ENCODE measurements at regions not wholly inside any gene's neighbourhood (a gene's known extent, or its start where the extent isn't known, plus 50 kb on each side); places are given as distances from the start of the nearest gene placed in this dataset.

GRCh38 chr4:153090670-153091385, 113.4 kb upstream of the TRIM2 start:
- H3K23ac ChIP-seq (ENCODE audit: low read length): no peak overlapping the region
- no peak overlapping the region for H4K12ac ChIP-seq (ENCODE audit: low read depth, low read length)
- H3K4ac ChIP-seq (ENCODE audit: low read depth, low read length): no peak overlapping the region
- H3K18ac ChIP-seq (ENCODE audit: low read length): no peak overlapping the region
- peaks cover 1% of the 10 kb centered on the region for H3K9me3 ChIP-seq (ENCODE audit: insufficient read depth, low read depth, low read length)
- H2AFZ ChIP-seq (ENCODE audit: insufficient read depth, low read length, poor library complexity): no peak overlapping the region
- no peak overlapping the region for H2BK5ac ChIP-seq (ENCODE audit: low read depth, low read length, poor library complexity)
- no CpG with 5 or more reads among the region's 6 CpGs for WGBS (ENCODE audit: extremely low coverage, insufficient coverage, insufficient read length)
- no peaks in the 10 kb centered on the region for H3K27me3 ChIP-seq (ENCODE audit: insufficient read depth, low read length)
- no peak overlapping the region for H2AK5ac ChIP-seq (ENCODE audit: low read length)
- no peak overlapping the region for H4K8ac ChIP-seq (ENCODE audit: low read depth, low read length)
- H2BK12ac ChIP-seq (ENCODE audit: low read length): no peak overlapping the region
- no peak overlapping the region for H2BK120ac ChIP-seq (ENCODE audit: insufficient read depth, low read length, poor library complexity)
- H3K4me2 ChIP-seq (ENCODE audit: low read length): no peak overlapping the region
- no peak overlapping the region for H3K4me3 ChIP-seq (ENCODE audit: low read depth, low read length)
- no peak overlapping the region for H3K14ac ChIP-seq (ENCODE audit: low read length)
- no peak overlapping the region for H3K9ac ChIP-seq (ENCODE audit: low read length)
- H3K79me2 ChIP-seq (ENCODE audit: control insufficient read depth, insufficient read depth, low read length, poor library complexity): no peaks in the 10 kb centered on the region
- no peaks in the 10 kb centered on the region for H3K4me1 ChIP-seq (ENCODE audit: control insufficient read depth in 1 of 2, insufficient read depth in 2 of 2, low read length in 2 of 2)
- H4K91ac ChIP-seq (ENCODE audit: low read depth, low read length): no peak overlapping the region
- DNase-seq: no peak
- no peak overlapping the region for H3K27ac ChIP-seq (ENCODE audit: low read depth, low read length)
- no peaks in the 10 kb centered on the region for H3K79me1 ChIP-seq (ENCODE audit: low read length)
- no peaks in the 10 kb centered on the region for H3K36me3 ChIP-seq (ENCODE audit: control insufficient read depth in 1 of 2, insufficient read depth in 2 of 2, low read length in 2 of 2)

- H2BK12ac ChIP-seq (ENCODE audit: low read length): no peak overlapping the region
- H4K12ac ChIP-seq (ENCODE audit: low read depth, low read length): no peak overlapping the region
- no peak overlapping the region for H2BK120ac ChIP-seq (ENCODE audit: insufficient read depth, low read length, poor library complexity)
- H3K27ac ChIP-seq (ENCODE audit: low read depth, low read length): no peak overlapping the region
- H4K8ac ChIP-seq (ENCODE audit: low read depth, low read length): no peak overlapping the region
- peaks cover 1% of the 10 kb centered on the region for H3K9me3 ChIP-seq (ENCODE audit: insufficient read depth, low read depth, low read length)
- no peak overlapping the region for H3K9ac ChIP-seq (ENCODE audit: low read length)
- no peak overlapping the region for H4K91ac ChIP-seq (ENCODE audit: low read depth, low read length)
- no peak overlapping the region for H3K23ac ChIP-seq (ENCODE audit: low read length)
- H3K79me2 ChIP-seq (ENCODE audit: control insufficient read depth, insufficient read depth, low read length, poor library complexity): no peaks in the 10 kb centered on the region
- no peaks in the 10 kb centered on the region for H3K4me1 ChIP-seq (ENCODE audit: control insufficient read depth in 1 of 2, insufficient read depth in 2 of 2, low read length in 2 of 2)
- no CpG with 5 or more reads among the region's 1 CpG for WGBS (ENCODE audit: extremely low coverage, insufficient coverage, insufficient read length)
- no peak overlapping the region for H3K4me3 ChIP-seq (ENCODE audit: low read depth, low read length)
- H3K36me3 ChIP-seq (ENCODE audit: control insufficient read depth in 1 of 2, insufficient read depth in 2 of 2, low read length in 2 of 2): no peaks in the 10 kb centered on the region
- H3K79me1 ChIP-seq (ENCODE audit: low read length): no peaks in the 10 kb centered on the region
- no peak overlapping the region for H2BK5ac ChIP-seq (ENCODE audit: low read depth, low read length, poor library complexity)
- no peak overlapping the region for H2AFZ ChIP-seq (ENCODE audit: insufficient read depth, low read length, poor library complexity)
- no peak overlapping the region for H2AK5ac ChIP-seq (ENCODE audit: low read length)
- H3K4ac ChIP-seq (ENCODE audit: low read depth, low read length): no peak overlapping the region
- no peak overlapping the region for H3K18ac ChIP-seq (ENCODE audit: low read length)
- no peak overlapping the region for H3K4me2 ChIP-seq (ENCODE audit: low read length)
- DNase-seq: no peak
- no peaks in the 10 kb centered on the region for H3K27me3 ChIP-seq (ENCODE audit: insufficient read depth, low read length)
- H3K14ac ChIP-seq (ENCODE audit: low read length): no peak overlapping the region
Observed at GRCh38 chr4:153093396-153093795, 110.8 kb upstream of the TRIM2 start.

GRCh38 chr4:153093802-153094201, 110.4 kb upstream of the TRIM2 start:
- Histone ChIP-seq H3K36me3 (ENCODE audit: control insufficient read depth in 1 of 2, insufficient read depth in 2 of 2, low read length in 2 of 2) (no peaks in the 10 kb centered on the region), H3K9me3 (ENCODE audit: insufficient read depth, low read depth, low read length) (peaks cover 1% of the 10 kb centered on the region), H3K79me2 (ENCODE audit: control insufficient read depth, insufficient read depth, low read length, poor library complexity) (no peaks in the 10 kb centered on the region), H3K23ac (ENCODE audit: low read length) (no peak overlapping the region), H2AFZ (ENCODE audit: insufficient read depth, low read length, poor library complexity) (no peak overlapping the region), H3K9ac (ENCODE audit: low read length) (no peak overlapping the region), H3K79me1 (ENCODE audit: low read length) (no peaks in the 10 kb centered on the region), H3K4me2 (ENCODE audit: low read length) (no peak overlapping the region), H2BK5ac (ENCODE audit: low read depth, low read length, poor library complexity) (no peak overlapping the region), H4K12ac (ENCODE audit: low read depth, low read length) (no peak overlapping the region), H4K91ac (ENCODE audit: low read depth, low read length) (no peak overlapping the region), H2BK12ac (ENCODE audit: low read length) (no peak overlapping the region), H3K4me1 (ENCODE audit: control insufficient read depth in 1 of 2, insufficient read depth in 2 of 2, low read length in 2 of 2) (no peaks in the 10 kb centered on the region), H2AK5ac (ENCODE audit: low read length) (no peak overlapping the region), H3K4ac (ENCODE audit: low read depth, low read length) (no peak overlapping the region), H3K4me3 (ENCODE audit: low read depth, low read length) (no peak overlapping the region), H3K27ac (ENCODE audit: low read depth, low read length) (no peak overlapping the region), H3K27me3 (ENCODE audit: insufficient read depth, low read length) (no peaks in the 10 kb centered on the region), H3K18ac (ENCODE audit: low read length) (no peak overlapping the region), H4K8ac (ENCODE audit: low read depth, low read length) (no peak overlapping the region), H3K14ac (ENCODE audit: low read length) (no peak overlapping the region), H2BK120ac (ENCODE audit: insufficient read depth, low read length, poor library complexity) (no peak overlapping the region)
- no CpG with 5 or more reads among the region's 4 CpGs for WGBS (ENCODE audit: extremely low coverage, insufficient coverage, insufficient read length)
- no peak for DNase-seq

- H3K4ac ChIP-seq (ENCODE audit: low read depth, low read length): no peak overlapping the region
Observed at GRCh38 chr4:153094435-153094834, 109.8 kb upstream of the TRIM2 start.

More at GRCh38 chr4:153094435-153094834, 109.8 kb upstream of the TRIM2 start:
- Histone ChIP-seq H4K91ac (ENCODE audit: low read depth, low read length) (no peak overlapping the region), H3K79me1 (ENCODE audit: low read length) (no peaks in the 10 kb centered on the region), H4K12ac (ENCODE audit: low read depth, low read length) (no peak overlapping the region), H3K4me2 (ENCODE audit: low read length) (no peak overlapping the region), H3K36me3 (ENCODE audit: control insufficient read depth in 1 of 2, insufficient read depth in 2 of 2, low read length in 2 of 2) (no peaks in the 10 kb centered on the region), H3K9ac (ENCODE audit: low read length) (no peak overlapping the region), H2AFZ (ENCODE audit: insufficient read depth, low read length, poor library complexity) (no peak overlapping the region), H2BK12ac (ENCODE audit: low read length) (no peak overlapping the region), H2BK120ac (ENCODE audit: insufficient read depth, low read length, poor library complexity) (no peak overlapping the region), H3K14ac (ENCODE audit: low read length) (no peak overlapping the region), H3K4me1 (ENCODE audit: control insufficient read depth in 1 of 2, insufficient read depth in 2 of 2, low read length in 2 of 2) (peaks cover 1 to 2% of the 10 kb centered on the region in 2 experiments), H3K18ac (ENCODE audit: low read length) (no peak overlapping the region), H2AK5ac (ENCODE audit: low read length) (no peak overlapping the region), H3K27ac (ENCODE audit: low read depth, low read length) (no peak overlapping the region), H3K79me2 (ENCODE audit: control insufficient read depth, insufficient read depth, low read length, poor library complexity) (no peaks in the 10 kb centered on the region), H4K8ac (ENCODE audit: low read depth, low read length) (no peak overlapping the region), H2BK5ac (ENCODE audit: low read depth, low read length, poor library complexity) (no peak overlapping the region), H3K27me3 (ENCODE audit: insufficient read depth, low read length) (no peaks in the 10 kb centered on the region), H3K4me3 (ENCODE audit: low read depth, low read length) (no peak overlapping the region), H3K9me3 (ENCODE audit: insufficient read depth, low read depth, low read length) (peaks cover 1% of the 10 kb centered on the region), H3K23ac (ENCODE audit: low read length) (no peak overlapping the region)
- WGBS (ENCODE audit: extremely low coverage, insufficient coverage, insufficient read length): no CpG with 5 or more reads among the region's 3 CpGs
- DNase-seq: no peak
